Smooth muscle cell (in vitro differentiated cells): ENCODE measurements at regions not wholly inside any gene's neighbourhood (a gene's known extent, or its start where the extent isn't known, plus 50 kb on each side); places are given as distances from the start of the nearest gene placed in this dataset.

Experiments used
- DNase-seq: peaks from one replicate; lab custom pipeline; 2025; ENCODE audit not compliant: unreplicated experiment; lab: John Stamatoyannopoulos, UW
- H2AFZ ChIP-seq: fragments of 200-600 bp; sonication (generic); 2 replicates; pipeline ENCODE4 v1.6.0; 2016; ENCODE audit warnings: antibody characterized with exemption, low read depth, mild to moderate bottlenecking
- H3F3A ChIP-seq: fragments of 200-600 bp; sonication (generic); 2 replicates; pipeline ENCODE4 v1.6.0; 2017; ENCODE audit warnings: antibody characterized with exemption, low read depth
- H3K27ac ChIP-seq: fragments of 200-600 bp; sonication (generic); 2 replicates; pipeline ENCODE4 v1.5.1; 2016; ENCODE audit warnings: low read depth, mild to moderate bottlenecking
- H3K27me3 ChIP-seq: fragments of 200-600 bp; sonication (generic); 2 replicates; pipeline ENCODE4 v1.6.1; 2016; ENCODE audit warnings: low read depth, mild to moderate bottlenecking
- H3K36me3 ChIP-seq: fragments of 200-600 bp; sonication (generic); 2 replicates; pipeline ENCODE4 v1.5.1; 2016; ENCODE audit warnings: low read depth
- H3K4me1 ChIP-seq: fragments of 200-600 bp; sonication (generic); 2 replicates; pipeline ENCODE4 v1.5.1; 2016; ENCODE audit warnings: low read depth
- H3K4me2 ChIP-seq: fragments of 200-600 bp; sonication (generic); 2 replicates; pipeline ENCODE4 v1.6.0; 2016; ENCODE audit warnings: mild to moderate bottlenecking
- H3K4me3 ChIP-seq: fragments of 200-600 bp; sonication (generic); 2 replicates; pipeline ENCODE4 v1.5.1; 2016; ENCODE audit warnings: mild to moderate bottlenecking
- H3K79me2 ChIP-seq: fragments of 200-600 bp; sonication (generic); 2 replicates; pipeline ENCODE4 v1.6.0; 2016; ENCODE audit warnings: low read depth, mild to moderate bottlenecking
- H3K9ac ChIP-seq: fragments of 200-600 bp; sonication (generic); 2 replicates; pipeline ENCODE4 v1.6.0; 2016; ENCODE audit warnings: low read depth
- H3K9me3 ChIP-seq: fragments of 200-600 bp; sonication (generic); replicated peaks from 2 replicates; pipeline ENCODE4 v1.5.1; 2016; ENCODE audit warnings: low read depth
- H4K20me1 ChIP-seq: fragments of 200-600 bp; sonication (generic); 2 replicates; pipeline ENCODE4 v1.6.0; 2016; ENCODE audit warnings: low read depth
- CTCF ChIP-seq: fragments of 200-600 bp; sonication (generic); IDR thresholded peaks from 2 replicates; pipeline ENCODE4 v1.5.1; 2017; ENCODE audit warnings: borderline replicate concordance, mild to moderate bottlenecking, antibody characterized with exemption; ENCODE audit not compliant: insufficient read depth, poor library complexity, severe bottlenecking
- WGBS: methylation state at CpG from one replicate; pipeline ENCODE4 v1.1.7; 2016; ENCODE audit warnings: low lambda C conversion rate; 5-methylcytosine and 5-hydroxymethylcytosine counted together

DNA sequence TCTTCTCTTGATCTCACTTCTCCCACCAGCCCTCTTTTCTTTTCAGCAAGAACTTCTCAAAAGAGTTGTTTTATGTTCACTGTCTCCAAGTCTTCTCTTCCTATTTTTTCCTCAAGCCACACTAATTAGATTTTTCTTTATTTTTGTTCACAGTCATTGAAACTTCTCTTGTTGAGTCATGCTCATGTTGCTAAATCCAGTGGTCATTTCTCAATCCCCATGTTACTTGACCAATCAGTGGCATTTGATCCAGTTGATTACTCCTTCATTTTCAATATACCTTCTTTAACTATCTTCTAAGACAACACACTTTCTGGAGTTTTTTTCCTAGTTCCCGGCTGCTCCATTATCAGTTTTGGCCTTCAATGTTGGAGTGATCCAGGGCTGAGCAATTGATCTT, 103.1 kb upstream of the LSM6 start:
- Histone ChIP-seq H3K4me1 (no peaks in the 10 kb centered on the region), H4K20me1 (no peaks in the 10 kb centered on the region), H3K4me2 (no peak overlapping the region), H2AFZ (no peak overlapping the region), H3K4me3 (no peak overlapping the region), H3K27me3 (no peaks in the 10 kb centered on the region), H3K79me2 (no peaks in the 10 kb centered on the region), H3K27ac (no peak overlapping the region), H3F3A (no peaks in the 10 kb centered on the region), H3K9ac (no peak overlapping the region), H3K36me3 (no peaks in the 10 kb centered on the region), H3K9me3 (no peaks in the 10 kb centered on the region)
- 92% methylated on average over 1 of the region's 1 CpG for WGBS
- no peak for DNase-seq
- TF ChIP-seq CTCF, result no peak

- TF ChIP-seq CTCF, result no peak
- 85% methylated on average over 5 of the region's 5 CpGs for WGBS
- no peak for DNase-seq
- H3K4me1 ChIP-seq, result no peaks in the 10 kb centered on the region
- H3K27ac ChIP-seq, result no peak overlapping the region
- H3K9me3 ChIP-seq, result no peaks in the 10 kb centered on the region
- no peak overlapping the region for H2AFZ ChIP-seq
- no peaks in the 10 kb centered on the region for H3K36me3 ChIP-seq
- no peaks in the 10 kb centered on the region for H4K20me1 ChIP-seq
- H3K27me3 ChIP-seq, result no peaks in the 10 kb centered on the region
- H3K4me3 ChIP-seq, result no peak overlapping the region
- no peaks in the 10 kb centered on the region for H3F3A ChIP-seq
- no peak overlapping the region for H3K9ac ChIP-seq
- H3K4me2 ChIP-seq, result no peak overlapping the region
- no peaks in the 10 kb centered on the region for H3K79me2 ChIP-seq
Observed at GRCh38 chr4:146071390-146071789, 104.1 kb upstream of the LSM6 start.

DNA sequence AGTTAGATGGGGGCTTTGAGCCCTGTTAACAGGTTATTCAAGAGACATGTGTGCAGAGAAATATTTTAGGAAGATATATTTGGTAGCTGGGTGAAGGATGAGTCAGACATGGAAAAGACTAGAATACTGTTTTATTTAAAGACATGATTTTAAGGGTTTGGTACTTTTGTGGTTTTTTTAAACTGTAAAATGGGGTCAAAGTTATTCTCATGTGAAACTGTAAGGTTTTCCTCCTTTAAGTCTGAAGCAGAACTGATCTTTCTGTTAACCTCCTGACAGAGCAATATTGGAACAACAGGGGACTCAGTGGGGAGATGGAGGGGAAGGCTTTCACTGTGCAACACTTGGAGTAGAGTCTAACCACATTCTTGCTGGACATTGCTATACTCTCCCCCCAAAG, 112.4 kb upstream of the LSM6 start:
- no peaks in the 10 kb centered on the region for H3K79me2 ChIP-seq
- TF ChIP-seq CTCF, result no peak
- H3K36me3 ChIP-seq, result no peaks in the 10 kb centered on the region
- no peak overlapping the region for H3K4me2 ChIP-seq
- no peaks in the 10 kb centered on the region for H3F3A ChIP-seq
- no peak for DNase-seq
- peaks cover 5% of the 10 kb centered on the region for H3K27me3 ChIP-seq
- H3K9ac ChIP-seq, result no peak overlapping the region
- no peak overlapping the region for H3K4me3 ChIP-seq
- no peak overlapping the region for H2AFZ ChIP-seq
- H3K9me3 ChIP-seq, result no peaks in the 10 kb centered on the region
- H3K4me1 ChIP-seq, result no peaks in the 10 kb centered on the region
- H4K20me1 ChIP-seq, result no peaks in the 10 kb centered on the region
- H3K27ac ChIP-seq, result no peak overlapping the region

GRCh38 chr4:146062340-146062739, 113.2 kb upstream of the LSM6 start:
- H3K4me3 ChIP-seq, result no peak overlapping the region
- DNase-seq, result no peak
- WGBS, result 92% methylated on average over 2 of the region's 2 CpGs
- no peaks in the 10 kb centered on the region for H4K20me1 ChIP-seq
- H3K79me2 ChIP-seq, result no peaks in the 10 kb centered on the region
- H3K4me2 ChIP-seq, result no peak overlapping the region
- H3K9ac ChIP-seq, result no peak overlapping the region
- TF ChIP-seq CTCF, result no peak
- H3K27ac ChIP-seq, result no peak overlapping the region
- H2AFZ ChIP-seq, result no peak overlapping the region
- H3K27me3 ChIP-seq, result peaks cover 10% of the 10 kb centered on the region
- H3F3A ChIP-seq, result no peaks in the 10 kb centered on the region
- H3K9me3 ChIP-seq, result no peaks in the 10 kb centered on the region
- H3K4me1 ChIP-seq, result no peaks in the 10 kb centered on the region
- H3K36me3 ChIP-seq, result no peaks in the 10 kb centered on the region
